HEK293 (cell line): ENCODE measurements at regions not wholly inside any gene's neighbourhood (a gene's known extent, or its start where the extent isn't known, plus 50 kb on each side); places are given as distances from the start of the nearest gene placed in this dataset.

Experiments used
- PATZ1 ChIP-seq: fragments of 450-650 bp; formaldehyde crosslinking; IDR thresholded peaks from 2 replicates; pipeline ENCODE4 v1.5.1; 2016; ENCODE audit warnings: missing biosample characterization, missing genetic modification characterization
- RBAK ChIP-seq: fragments of 450-650 bp; formaldehyde crosslinking; IDR thresholded peaks from 2 replicates; pipeline ENCODE4 v1.5.1; 2016; ENCODE audit warnings: missing biosample characterization, missing genetic modification characterization
- REPIN1 ChIP-seq: fragments of 450-650 bp; formaldehyde crosslinking; IDR thresholded peaks from 2 replicates; pipeline ENCODE4 v1.5.1; 2017; ENCODE audit warnings: missing biosample characterization, missing genetic modification characterization, low read depth
- SP2 ChIP-seq: fragments of 450-650 bp; formaldehyde crosslinking; IDR thresholded peaks from 2 replicates; pipeline ENCODE4 v1.5.1; 2016; ENCODE audit warnings: missing biosample characterization, missing genetic modification characterization
- YY1 ChIP-seq: fragments of 450-650 bp; formaldehyde crosslinking; IDR thresholded peaks from 2 replicates; pipeline ENCODE4 v1.5.1; 2018; ENCODE audit warnings: missing biosample characterization, missing genetic modification characterization
- ZBTB49 ChIP-seq: fragments of 450-650 bp; formaldehyde crosslinking; IDR thresholded peaks from 2 replicates; pipeline ENCODE4 v1.5.1; 2016; ENCODE audit warnings: missing biosample characterization, missing genetic modification characterization, low read depth
- ZNF10 ChIP-seq: fragments of 450-650 bp; formaldehyde crosslinking; IDR thresholded peaks from 2 replicates; pipeline ENCODE4 v1.5.1; 2017; ENCODE audit warnings: missing biosample characterization, missing genetic modification characterization
- ZNF121 ChIP-seq: fragments of 450-650 bp; formaldehyde crosslinking; IDR thresholded peaks from 2 replicates; pipeline ENCODE4 v1.5.1; 2016; ENCODE audit warnings: missing biosample characterization, missing genetic modification characterization
- ZNF155 ChIP-seq: fragments of 450-650 bp; formaldehyde crosslinking; IDR thresholded peaks from 2 replicates; pipeline ENCODE4 v1.5.1; 2016; ENCODE audit warnings: missing biosample characterization, missing genetic modification characterization
- ZNF558 ChIP-seq: fragments of 450-650 bp; formaldehyde crosslinking; IDR thresholded peaks from 2 replicates; pipeline ENCODE4 v1.5.1; 2016; ENCODE audit warnings: missing biosample characterization, missing genetic modification characterization
- ZNF701 ChIP-seq: fragments of 450-650 bp; formaldehyde crosslinking; IDR thresholded peaks from 2 replicates; pipeline ENCODE4 v1.5.1; 2016; ENCODE audit warnings: missing biosample characterization, missing genetic modification characterization
- TF ChIP-seq, protein P1 (sequence below): fragments of 450-650 bp; formaldehyde crosslinking; IDR thresholded peaks from 2 replicates; pipeline ENCODE4 v1.5.1; 2016; ENCODE audit warnings: missing biosample characterization, missing genetic modification characterization
- TF ChIP-seq, protein P2 (sequence below): IDR thresholded peaks from 2 replicates; pipeline ENCODE4 v1.6.1; 2011; ENCODE audit warnings: mild to moderate bottlenecking, low read depth, low read length, borderline replicate concordance
- TF ChIP-seq, protein P3 (sequence below): fragments of 450-650 bp; formaldehyde crosslinking; IDR thresholded peaks from 2 replicates; pipeline ENCODE4 v1.5.1; 2016; ENCODE audit warnings: missing biosample characterization, missing genetic modification characterization

DNA sequence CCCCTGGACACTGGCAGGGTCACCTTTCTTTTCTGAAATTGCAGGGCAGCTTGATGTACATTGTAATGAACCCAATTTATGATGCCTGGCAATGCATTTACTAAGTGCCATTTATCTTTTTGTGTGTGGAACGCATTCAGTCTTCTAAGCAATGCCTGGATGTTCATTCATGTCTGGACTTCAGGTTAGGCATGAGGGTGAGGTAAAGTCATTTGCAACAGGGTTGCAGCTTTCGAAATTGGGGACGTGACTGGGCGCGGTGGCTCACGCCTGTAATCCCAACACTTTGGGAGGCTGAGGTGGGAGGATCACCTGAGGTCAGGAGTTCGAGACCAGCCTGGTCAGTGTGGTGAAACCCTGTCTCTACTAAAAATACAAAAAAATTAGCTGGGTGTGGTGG, 134.6 kb downstream of the SOX4 start:
- TF ChIP-seq YY1 (tag by site-specific recombination) (no peak), ZNF701 (no peak), RBAK (tag by site-specific recombination) (no peak), ZNF558 (tag by site-specific recombination) (no peak), PATZ1 (no peak), ZBTB49 (tag by site-specific recombination) (no peak), ZNF10 (no peak), ZNF121 (tag by site-specific recombination) (no peak), SP2 (tag by site-specific recombination) (no peak), REPIN1 (tag by site-specific recombination) (no peak), ZNF155 (no peak)
- TF ChIP-seq, protein P1, sequence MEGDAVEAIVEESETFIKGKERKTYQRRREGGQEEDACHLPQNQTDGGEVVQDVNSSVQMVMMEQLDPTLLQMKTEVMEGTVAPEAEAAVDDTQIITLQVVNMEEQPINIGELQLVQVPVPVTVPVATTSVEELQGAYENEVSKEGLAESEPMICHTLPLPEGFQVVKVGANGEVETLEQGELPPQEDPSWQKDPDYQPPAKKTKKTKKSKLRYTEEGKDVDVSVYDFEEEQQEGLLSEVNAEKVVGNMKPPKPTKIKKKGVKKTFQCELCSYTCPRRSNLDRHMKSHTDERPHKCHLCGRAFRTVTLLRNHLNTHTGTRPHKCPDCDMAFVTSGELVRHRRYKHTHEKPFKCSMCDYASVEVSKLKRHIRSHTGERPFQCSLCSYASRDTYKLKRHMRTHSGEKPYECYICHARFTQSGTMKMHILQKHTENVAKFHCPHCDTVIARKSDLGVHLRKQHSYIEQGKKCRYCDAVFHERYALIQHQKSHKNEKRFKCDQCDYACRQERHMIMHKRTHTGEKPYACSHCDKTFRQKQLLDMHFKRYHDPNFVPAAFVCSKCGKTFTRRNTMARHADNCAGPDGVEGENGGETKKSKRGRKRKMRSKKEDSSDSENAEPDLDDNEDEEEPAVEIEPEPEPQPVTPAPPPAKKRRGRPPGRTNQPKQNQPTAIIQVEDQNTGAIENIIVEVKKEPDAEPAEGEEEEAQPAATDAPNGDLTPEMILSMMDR (tag by site-specific recombination), result no peak
- TF ChIP-seq, protein P2, sequence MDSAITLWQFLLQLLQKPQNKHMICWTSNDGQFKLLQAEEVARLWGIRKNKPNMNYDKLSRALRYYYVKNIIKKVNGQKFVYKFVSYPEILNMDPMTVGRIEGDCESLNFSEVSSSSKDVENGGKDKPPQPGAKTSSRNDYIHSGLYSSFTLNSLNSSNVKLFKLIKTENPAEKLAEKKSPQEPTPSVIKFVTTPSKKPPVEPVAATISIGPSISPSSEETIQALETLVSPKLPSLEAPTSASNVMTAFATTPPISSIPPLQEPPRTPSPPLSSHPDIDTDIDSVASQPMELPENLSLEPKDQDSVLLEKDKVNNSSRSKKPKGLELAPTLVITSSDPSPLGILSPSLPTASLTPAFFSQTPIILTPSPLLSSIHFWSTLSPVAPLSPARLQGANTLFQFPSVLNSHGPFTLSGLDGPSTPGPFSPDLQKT, result no peak
- TF ChIP-seq, protein P3, sequence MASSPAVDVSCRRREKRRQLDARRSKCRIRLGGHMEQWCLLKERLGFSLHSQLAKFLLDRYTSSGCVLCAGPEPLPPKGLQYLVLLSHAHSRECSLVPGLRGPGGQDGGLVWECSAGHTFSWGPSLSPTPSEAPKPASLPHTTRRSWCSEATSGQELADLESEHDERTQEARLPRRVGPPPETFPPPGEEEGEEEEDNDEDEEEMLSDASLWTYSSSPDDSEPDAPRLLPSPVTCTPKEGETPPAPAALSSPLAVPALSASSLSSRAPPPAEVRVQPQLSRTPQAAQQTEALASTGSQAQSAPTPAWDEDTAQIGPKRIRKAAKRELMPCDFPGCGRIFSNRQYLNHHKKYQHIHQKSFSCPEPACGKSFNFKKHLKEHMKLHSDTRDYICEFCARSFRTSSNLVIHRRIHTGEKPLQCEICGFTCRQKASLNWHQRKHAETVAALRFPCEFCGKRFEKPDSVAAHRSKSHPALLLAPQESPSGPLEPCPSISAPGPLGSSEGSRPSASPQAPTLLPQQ (tag by site-specific recombination), result no peak
